WTC11 (cell line): ENCODE measurements at regions not wholly inside any gene's neighbourhood (a gene's known extent, or its start where the extent isn't known, plus 50 kb on each side); places are given as distances from the start of the nearest gene placed in this dataset.

Source experiments
- ATAC-seq: fragments of 200-7000 bp; cut with Tn5 transposase; 2 replicates; pipeline ENCODE4 v1.10.0; 2021; ENCODE audit warnings: mild to moderate bottlenecking, moderate library complexity
- CTCF ChIA-PET: fragments of 300-600 bp; sonication (Branson Sonifier 250); formaldehyde crosslinking; loops from one replicate; lab custom pipeline; 2021; ENCODE audit warnings: antibody characterized with exemption; lab: Charles Lee
- POLR2A ChIA-PET: fragments of 350-600 bp; sonication (Branson Sonifier 250); formaldehyde crosslinking; loops from one replicate; lab custom pipeline; 2021; ENCODE audit warnings: antibody characterized with exemption; lab: Charles Lee
- DNase-seq: peaks from one replicate; pipeline ENCODE4 v3.0.0; 2021; ENCODE audit warnings: low spot score
- H3K27ac Mint-ChIP-seq: 2 replicates; pipeline ENCODE4 v1.8.0; 2021; ENCODE audit warnings: mixed read lengths
- H3K27me3 Mint-ChIP-seq: 2 replicates; pipeline ENCODE4 v1.8.0; 2021; ENCODE audit warnings: low read depth, mild to moderate bottlenecking, moderate library complexity, mixed read lengths
- H3K36me3 Mint-ChIP-seq: 2 replicates; pipeline ENCODE4 v1.8.0; 2021; ENCODE audit warnings: mixed read lengths
- H3K4me1 Mint-ChIP-seq: 2 replicates; pipeline ENCODE4 v1.8.0; 2022; ENCODE audit warnings: mixed read lengths
- H3K4me3 Mint-ChIP-seq: 2 replicates; pipeline ENCODE4 v1.8.0; 2021; ENCODE audit warnings: mild to moderate bottlenecking, moderate library complexity, mixed read lengths
- H3K9me3 Mint-ChIP-seq: 2 replicates; pipeline ENCODE4 v1.8.0; 2021; ENCODE audit warnings: mixed read lengths
- AFF4 ChIP-seq: sonication (generic); formaldehyde crosslinking; IDR thresholded peaks from 2 replicates; pipeline ENCODE4 v1.8.1; 2023; ENCODE audit warnings: mild to moderate bottlenecking, missing genetic modification reagents, borderline replicate concordance
- AR ChIP-seq: fragments of 250-450 bp; sonication (Bioruptor Pico); IDR thresholded peaks from 2 replicates; pipeline ENCODE4 v1.9.0; 2021; ENCODE audit warnings: mild to moderate bottlenecking
- ATF1 ChIP-seq: sonication (generic); formaldehyde crosslinking; IDR thresholded peaks from 2 replicates; pipeline ENCODE4 v1.8.1; 2023; ENCODE audit warnings: mild to moderate bottlenecking, moderate library complexity, missing genetic modification reagents
- ATF6 ChIP-seq: sonication (generic); formaldehyde crosslinking; IDR thresholded peaks from 2 replicates; pipeline ENCODE4 v1.8.1; 2023; ENCODE audit warnings: mild to moderate bottlenecking, missing genetic modification reagents
- CDX4 ChIP-seq: fragments of 250-450 bp; sonication (Bioruptor Pico); IDR thresholded peaks from 2 replicates; pipeline ENCODE4 v1.9.0; 2021; ENCODE audit warnings: moderate library complexity, mild to moderate bottlenecking, inconsistent platforms, borderline replicate concordance
- CREB1 ChIP-seq: sonication (generic); formaldehyde crosslinking; IDR thresholded peaks from 2 replicates; pipeline ENCODE4 v1.8.0; 2023; ENCODE audit warnings: mild to moderate bottlenecking, missing genetic modification reagents
- ELF4 ChIP-seq: sonication (generic); formaldehyde crosslinking; IDR thresholded peaks from 2 replicates; pipeline ENCODE4 v1.8.1; 2022; ENCODE audit warnings: low read depth, mild to moderate bottlenecking, moderate library complexity, missing genetic modification reagents
- ETV6 ChIP-seq: sonication (generic); formaldehyde crosslinking; IDR thresholded peaks from 2 replicates; pipeline ENCODE4 v1.8.1; 2022; ENCODE audit warnings: mild to moderate bottlenecking, missing genetic modification reagents
- FOXJ3 ChIP-seq: sonication (generic); formaldehyde crosslinking; IDR thresholded peaks from 2 replicates; pipeline ENCODE4 v1.9.0; 2021; ENCODE audit warnings: missing genetic modification reagents, mild to moderate bottlenecking, borderline replicate concordance
- FOXK1 ChIP-seq: sonication (generic); formaldehyde crosslinking; IDR thresholded peaks from 2 replicates; pipeline ENCODE4 v1.8.0; 2022; ENCODE audit warnings: mild to moderate bottlenecking, moderate library complexity, missing genetic modification reagents
- IRF1 ChIP-seq: sonication (generic); formaldehyde crosslinking; IDR thresholded peaks from 2 replicates; pipeline ENCODE4 v1.8.0; 2023; ENCODE audit warnings: missing genetic modification reagents
- JUN ChIP-seq: sonication (generic); formaldehyde crosslinking; IDR thresholded peaks from 2 replicates; pipeline ENCODE4 v1.8.0; 2023; ENCODE audit warnings: mild to moderate bottlenecking, missing genetic modification reagents
- NFATC4 ChIP-seq: fragments of 250-450 bp; sonication (Bioruptor Pico); IDR thresholded peaks from 2 replicates; pipeline ENCODE4 v1.9.0; 2021; ENCODE audit warnings: mild to moderate bottlenecking
- NR2C2 ChIP-seq: sonication (generic); formaldehyde crosslinking; IDR thresholded peaks from 2 replicates; pipeline ENCODE4 v1.8.0; 2022; ENCODE audit warnings: mild to moderate bottlenecking, missing genetic modification reagents
- PREB ChIP-seq: sonication (generic); formaldehyde crosslinking; IDR thresholded peaks from 2 replicates; pipeline ENCODE4 v1.8.1; 2022; ENCODE audit warnings: mild to moderate bottlenecking, missing genetic modification reagents, moderate library complexity, borderline replicate concordance
- RELA ChIP-seq: sonication (generic); formaldehyde crosslinking; IDR thresholded peaks from 2 replicates; pipeline ENCODE4 v1.8.1; 2022; ENCODE audit warnings: missing genetic modification reagents, mild to moderate bottlenecking, borderline replicate concordance
- SP1 ChIP-seq: sonication (generic); formaldehyde crosslinking; conservative IDR thresholded peaks from 2 replicates; pipeline ENCODE4 v1.8.1; 2022; ENCODE audit warnings: missing genetic modification reagents
- USF2 ChIP-seq: sonication (generic); formaldehyde crosslinking; IDR thresholded peaks from 2 replicates; pipeline ENCODE4 v1.8.1; 2023; ENCODE audit warnings: mild to moderate bottlenecking, missing genetic modification reagents, moderate library complexity
- ZNF219 ChIP-seq: sonication (generic); formaldehyde crosslinking; IDR thresholded peaks from 2 replicates; pipeline ENCODE4 v1.8.0; 2023; ENCODE audit warnings: missing genetic modification reagents, mild to moderate bottlenecking, borderline replicate concordance
- ZNF232 ChIP-seq: sonication (generic); formaldehyde crosslinking; IDR thresholded peaks from 2 replicates; pipeline ENCODE4 v1.8.0; 2022; ENCODE audit warnings: mild to moderate bottlenecking, missing genetic modification reagents
- ZNF396 ChIP-seq: fragments of 250-450 bp; sonication (Bioruptor Pico); IDR thresholded peaks from 2 replicates; pipeline ENCODE4 v1.8.0; 2021; ENCODE audit warnings: mild to moderate bottlenecking, moderate library complexity, borderline replicate concordance

GRCh38 chr13:48851707-48852106 lies 124.0 kb upstream of the FNDC3A start:
- Mint-ChIP-seq H3K4me3 (no peak overlapping the region), H3K36me3 (peaks cover 3% of the 10 kb centered on the region; the same call in 1 of the 2 replicates), H3K27ac (no peak overlapping the region), H3K4me1 (peaks cover 36% of the 10 kb centered on the region), H3K9me3 (peaks cover 9% of the 10 kb centered on the region), H3K27me3 (peaks cover 31% of the 10 kb centered on the region)
- POLR2A ChIA-PET = no interaction called here
- CTCF ChIA-PET = no interaction called here
- no peak for DNase-seq
- TF ChIP-seq NR2C2 (CRISPR knock-in tag) = no peak
- TF ChIP-seq SP1 (CRISPR knock-in tag) = no peak
- no peak for TF ChIP-seq NFATC4 (CRISPR knock-in tag)
- TF ChIP-seq AFF4 (CRISPR knock-in tag) = no peak
- TF ChIP-seq JUN (CRISPR knock-in tag) = no peak
- TF ChIP-seq ATF1 (CRISPR knock-in tag) = no peak
- no peak for TF ChIP-seq ELF4 (CRISPR knock-in tag)
- no peak for TF ChIP-seq ZNF219 (CRISPR knock-in tag)
- ATAC-seq = no peak

- peaks cover 31% of the 10 kb centered on the region for H3K27me3 Mint-ChIP-seq
- no peak for DNase-seq
- TF ChIP-seq CDX4 (CRISPR knock-in tag) (no peak), USF2 (CRISPR knock-in tag) (no peak), ZNF232 (CRISPR knock-in tag) (no peak), FOXJ3 (no peak), FOXK1 (no peak), ETV6 (CRISPR knock-in tag) (no peak), JUN (CRISPR knock-in tag) (no peak), RELA (CRISPR knock-in tag) (no peak), IRF1 (no peak), AR (no peak), ZNF396 (no peak), PREB (no peak), ZNF219 (CRISPR knock-in tag) (no peak), CREB1 (CRISPR knock-in tag) (no peak), ATF6 (no peak)
These were observed 122.6 kb upstream of the FNDC3A start for GRCh38 chr13:48852911-48853727.

More at GRCh38 chr13:48852911-48853727, 122.6 kb upstream of the FNDC3A start:
- H3K9me3 Mint-ChIP-seq = peaks cover 9% of the 10 kb centered on the region
- peaks cover 3% of the 10 kb centered on the region; the same call in 1 of the 2 replicates for H3K36me3 Mint-ChIP-seq
- no peak overlapping the region for H3K4me3 Mint-ChIP-seq
- ChIA-PET CTCF (no interaction called here), POLR2A (no interaction called here)
- peaks cover 36% of the 10 kb centered on the region for H3K4me1 Mint-ChIP-seq
- H3K27ac Mint-ChIP-seq = no peak overlapping the region
- no peak for ATAC-seq
